Activated gamma-delta T cell treated with Interleukin-2 at 50 U/mL for 16 hours (primary cell): ENCODE measurements at regions not wholly inside any gene's neighbourhood (a gene's known extent, or its start where the extent isn't known, plus 50 kb on each side); places are given as distances from the start of the nearest gene placed in this dataset.
A peak's percentile ranks its signal among the peaks of the same experiment; 100 is the strongest.

Experiments used
- DNase-seq: peaks from one replicate; pipeline ENCODE4 v3.0.0-alpha.2; 2020

- DNase-seq = no peak
These were observed 56.5 kb downstream of the CT47B1 start for GRCh38 chrX:120819126-120819525.

GRCh38 chrX:120813982-120814381 is 61.7 kb downstream of the CT47B1 start:
- no peak for DNase-seq

DNA sequence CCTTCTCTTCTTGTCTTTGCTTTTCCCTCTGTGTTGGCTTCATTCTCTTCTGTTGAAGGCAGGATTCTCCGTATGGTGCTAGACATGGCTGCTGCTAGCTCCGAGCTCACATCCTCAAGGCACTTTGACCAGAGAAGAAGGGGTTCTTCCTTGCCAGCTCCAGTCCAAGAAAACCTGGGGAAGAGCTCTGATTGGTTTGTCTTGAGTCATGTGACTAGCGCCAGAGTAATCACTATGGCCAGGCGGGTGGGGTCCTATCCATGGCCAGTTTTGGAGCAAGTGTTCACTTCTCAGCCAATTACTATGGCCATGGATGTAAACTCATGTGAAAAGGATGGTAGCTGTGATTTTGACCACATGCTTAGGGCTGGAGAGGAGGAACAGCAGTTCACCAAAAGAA is 74.2 kb downstream of the CT47B1 start:
- DNase-seq = no peak

- no peak for DNase-seq
These were observed 78.3 kb downstream of the CT47B1 start for GRCh38 chrX:120797188-120797851.

DNA sequence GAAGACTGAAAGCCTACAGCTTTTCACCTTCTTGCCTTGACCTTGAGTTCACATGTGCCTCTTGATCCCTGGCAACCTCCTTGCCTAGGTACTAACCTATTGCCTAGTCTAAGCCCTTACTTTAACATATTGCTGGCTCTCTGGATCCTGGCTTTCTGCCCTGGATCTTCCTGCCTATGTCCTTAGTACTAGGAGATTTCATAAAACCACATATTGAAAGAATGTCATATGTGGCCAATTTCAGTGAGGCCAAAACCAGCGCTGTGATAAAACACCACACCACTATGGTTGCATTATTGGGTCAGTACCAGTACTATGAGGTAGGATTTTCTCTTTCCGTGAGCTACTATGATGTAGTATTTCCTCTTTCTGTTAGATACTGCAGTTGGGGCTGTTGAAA is 80.4 kb downstream of the CT47B1 start:
- DNase-seq = no peak

DNA sequence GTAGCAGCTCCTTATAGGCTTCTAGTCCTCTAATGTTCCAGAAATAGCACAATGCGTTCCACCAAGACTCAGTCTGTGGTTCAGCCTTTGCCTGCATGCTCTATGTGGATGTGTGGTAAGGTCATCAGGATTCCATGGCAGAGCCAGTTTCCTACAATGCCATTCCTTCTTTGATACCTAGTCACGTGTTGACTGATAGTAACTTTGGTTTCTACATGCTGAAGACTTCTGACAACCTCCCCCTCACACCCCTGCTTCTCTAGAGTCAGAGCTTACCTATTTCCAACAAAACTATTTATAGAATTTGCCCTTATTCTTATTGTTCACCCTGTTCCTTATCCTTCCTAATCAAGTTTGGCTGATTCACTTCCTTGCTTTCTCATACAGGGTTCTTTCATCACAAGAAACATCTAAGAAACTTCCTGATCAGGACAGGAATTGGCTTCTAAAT is 81.1 kb downstream of the CT47B1 start:
- DNase-seq = no peak

- DNase-seq = no peak
These were observed 82.6 kb downstream of the CT47B1 start for GRCh38 chrX:120793098-120793497.

GRCh38 chrX:120791013-120791643 is 84.5 kb downstream of the CT47B1 start:
- DNase-seq = no peak

DNA sequence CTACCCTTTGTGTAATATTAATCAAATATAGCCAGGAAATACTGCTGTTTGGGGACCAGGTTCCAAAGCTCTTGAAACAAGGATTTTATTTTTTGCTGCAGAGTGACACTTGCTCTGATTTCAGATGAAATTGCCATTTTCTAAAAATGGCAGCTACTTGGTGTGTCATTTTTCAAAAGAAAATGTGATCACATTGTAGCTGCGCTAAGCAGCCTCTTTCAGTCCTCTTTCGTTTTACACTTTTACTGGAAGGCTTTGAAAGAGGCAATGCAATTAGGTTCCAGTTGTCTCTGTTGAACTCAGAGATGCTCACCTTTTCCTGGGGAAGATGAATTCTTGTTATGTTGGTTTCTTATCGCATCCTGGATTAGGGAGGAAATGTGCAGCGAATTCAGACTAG is 85.1 kb downstream of the CT47B1 start:
- DNase-seq = no peak

DNA sequence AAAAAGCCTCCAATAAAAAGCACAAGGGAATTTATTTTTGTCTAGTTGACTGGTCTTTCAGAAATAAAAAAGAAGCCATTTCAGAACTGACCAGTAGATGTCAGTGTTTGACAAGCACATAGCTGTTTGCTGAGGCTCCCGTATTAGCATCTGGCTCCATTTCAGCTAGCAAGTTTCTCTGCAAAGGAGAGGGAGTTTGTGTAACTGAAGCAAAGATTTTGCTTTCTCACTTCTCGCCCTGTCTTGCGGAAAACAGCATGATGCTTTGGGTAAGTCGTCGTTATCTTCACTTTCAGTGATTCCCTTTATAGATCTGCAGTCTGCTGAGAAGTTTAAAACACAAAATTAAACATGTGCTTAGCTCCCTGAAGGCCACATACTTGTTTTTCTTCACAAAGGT is 85.5 kb downstream of the CT47B1 start:
- DNase-seq = peak; percentile 5

DNA sequence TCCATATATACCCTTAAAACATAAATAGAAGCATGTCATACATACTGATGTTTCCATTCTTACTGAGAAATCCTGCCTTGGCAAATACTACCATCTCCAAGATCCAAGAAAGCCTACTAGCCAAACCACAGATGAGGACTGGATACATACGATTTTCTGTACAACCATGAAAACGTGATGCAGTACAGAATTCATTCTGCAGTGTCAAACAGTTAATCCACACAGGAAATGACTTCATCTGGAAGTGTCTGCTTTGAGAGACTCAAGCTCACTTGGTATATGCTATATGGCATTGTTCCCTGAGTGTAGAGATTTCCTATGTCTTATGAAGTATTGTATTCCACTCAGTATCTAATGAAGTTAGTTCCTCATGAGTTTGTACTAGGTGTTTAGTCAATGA is 94.3 kb downstream of the CT47B1 start:
- no peak for DNase-seq

DNA sequence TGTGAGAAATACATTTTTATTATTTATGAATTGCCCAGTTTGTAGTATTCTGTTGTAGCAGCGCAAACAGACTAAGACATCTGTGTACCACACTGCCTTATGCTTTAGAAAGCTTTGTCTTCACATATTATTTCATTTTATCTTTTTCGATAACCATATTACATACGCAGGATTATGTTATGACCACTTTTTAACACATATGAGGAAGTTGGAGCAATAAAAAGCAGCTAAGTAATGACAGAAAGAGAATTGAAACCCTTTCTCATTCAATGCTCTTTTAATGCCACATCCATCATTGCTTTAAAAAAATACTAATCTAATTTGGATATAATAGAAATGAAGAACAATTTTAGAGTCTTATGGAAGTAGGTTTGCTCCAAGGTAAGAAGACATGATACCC is 99.7 kb downstream of the CT47B1 start:
- no peak for DNase-seq

DNA sequence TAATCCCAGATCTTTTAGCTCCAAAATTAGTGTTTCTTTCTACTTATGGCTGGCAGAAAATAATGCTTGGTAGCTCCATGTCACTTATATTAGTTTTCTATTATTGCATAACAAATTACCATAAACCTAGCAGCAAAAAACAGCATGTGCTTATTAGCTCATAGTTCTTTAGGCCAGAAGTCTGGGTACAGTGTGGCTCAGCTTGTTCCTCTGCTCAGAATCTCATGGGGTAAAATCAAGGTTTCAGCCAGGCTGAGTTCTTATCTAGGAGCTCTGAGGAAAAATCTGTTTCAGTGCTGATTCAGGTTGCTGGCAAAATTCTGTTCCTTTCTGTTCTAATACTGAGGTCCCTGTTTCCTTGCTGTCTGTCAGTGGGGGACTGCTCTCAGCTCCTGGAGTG is 101.1 kb downstream of the CT47B1 start:
- DNase-seq = no peak

DNA sequence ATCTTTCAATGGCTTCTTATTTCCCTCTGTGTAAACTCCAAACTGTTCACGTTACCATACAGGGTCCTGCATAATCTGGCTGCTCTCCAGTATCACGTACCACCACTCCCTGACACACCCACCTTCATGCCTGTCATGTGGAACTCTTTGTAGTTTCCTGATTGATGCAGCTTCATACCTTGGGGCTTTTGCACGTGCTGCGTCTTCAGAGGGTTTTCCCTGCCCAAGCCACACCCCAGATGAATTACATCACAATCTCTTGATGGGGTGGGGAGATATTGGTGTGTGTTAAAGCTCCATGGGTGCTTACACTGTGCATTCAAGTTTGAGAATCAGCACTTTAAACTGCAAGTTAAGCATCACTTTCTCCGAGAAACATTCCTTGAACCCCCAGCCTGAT is 101.9 kb downstream of the CT47B1 start:
- no peak for DNase-seq

DNA sequence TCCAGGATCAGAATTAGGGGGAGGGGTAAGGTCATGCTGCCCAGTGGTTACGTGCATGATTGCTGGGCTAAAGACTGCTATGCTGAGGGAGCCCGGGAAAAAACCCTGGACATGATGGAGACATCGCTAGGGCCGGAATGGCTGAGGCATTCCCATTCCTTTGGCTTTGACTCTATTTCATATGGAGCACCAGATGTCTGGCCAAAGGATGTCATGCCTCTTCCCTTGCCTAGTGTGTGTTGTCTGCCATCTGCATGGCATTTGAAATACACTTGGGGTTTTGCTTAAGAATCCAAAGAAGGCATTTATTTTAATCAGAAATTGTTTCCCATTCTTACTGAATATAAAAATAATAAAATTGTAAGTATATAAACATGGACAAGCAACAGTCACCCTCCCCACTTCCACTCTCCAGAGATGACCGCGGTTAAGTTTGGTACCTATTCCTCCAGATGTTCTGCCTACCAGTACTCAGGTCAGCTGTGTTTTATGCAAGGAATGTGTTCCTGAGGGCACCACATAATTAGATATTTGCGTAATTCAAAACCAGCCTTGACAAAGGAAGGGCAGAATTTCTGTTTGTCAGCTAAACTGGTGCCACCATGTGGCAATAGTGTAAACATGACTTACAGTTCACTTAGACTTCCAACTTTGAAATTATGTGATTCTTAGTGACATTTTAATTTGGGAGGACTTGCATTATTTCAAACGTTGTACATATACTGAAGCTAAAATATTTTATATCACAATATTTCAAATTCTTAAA is 105.9 kb downstream of the CT47B1 start:
- DNase-seq = no peak

DNA sequence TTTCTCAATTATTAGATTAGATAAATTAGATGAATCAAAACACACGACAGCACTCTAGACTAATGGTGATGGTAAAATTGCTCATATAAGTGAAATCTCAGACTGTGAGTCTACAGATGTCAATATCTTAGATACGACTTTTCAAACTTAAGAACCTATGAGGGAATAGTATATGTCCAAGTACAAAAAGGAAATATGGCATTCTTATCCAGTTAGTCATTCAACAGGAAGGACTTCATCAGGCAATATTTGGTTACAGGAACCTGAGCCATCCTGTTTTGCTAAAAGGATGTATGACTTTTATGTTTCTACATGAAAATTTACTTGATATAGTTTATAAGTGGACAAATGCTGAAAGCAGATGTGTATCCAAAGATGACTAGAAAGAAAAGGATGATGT is 107.0 kb downstream of the CT47B1 start:
- no peak for DNase-seq

DNA sequence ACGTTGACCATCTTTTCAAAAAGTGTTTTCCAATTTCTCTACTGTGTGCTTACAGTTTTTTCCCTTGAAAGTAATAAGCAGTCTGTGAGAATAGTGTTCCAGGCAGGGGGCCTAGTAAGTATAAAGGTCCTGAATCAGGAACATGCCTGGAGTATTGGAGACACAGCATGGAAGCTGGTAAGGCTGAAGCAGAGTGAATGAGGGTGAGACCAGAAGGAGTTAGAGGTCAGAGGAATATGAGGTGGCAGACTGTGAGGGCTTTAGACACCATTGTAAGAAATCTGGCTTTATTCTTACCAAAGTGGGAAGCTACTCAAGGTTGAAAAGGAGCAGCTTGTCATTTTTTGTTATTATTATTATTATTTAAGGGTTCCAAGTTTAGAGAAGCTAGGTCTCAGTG is 107.4 kb downstream of the CT47B1 start:
- DNase-seq = no peak

- DNase-seq = no peak
These were observed 112.4 kb downstream of the CT47B1 start for GRCh38 chrX:120763269-120763668.

DNA sequence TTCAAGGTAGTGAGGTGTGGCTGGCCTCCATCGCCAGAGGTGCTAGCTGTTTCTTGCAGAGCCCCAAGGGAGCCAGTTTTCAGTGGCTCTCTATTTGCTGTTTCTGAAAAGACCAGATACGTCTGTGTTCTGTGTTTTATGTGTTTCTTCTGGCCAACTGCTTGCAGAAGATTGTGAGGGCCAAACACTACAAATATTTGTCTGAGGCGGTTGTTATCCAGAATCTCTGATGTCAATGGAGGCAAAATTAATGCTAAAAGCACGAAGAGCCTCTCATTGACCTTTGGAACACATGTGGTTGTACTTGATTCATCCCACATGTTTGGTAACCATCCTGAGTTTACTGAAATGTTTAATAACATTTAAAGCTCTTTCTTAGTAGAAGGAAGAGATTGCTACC is 113.9 kb downstream of the CT47B1 start:
- no peak for DNase-seq

- no peak for DNase-seq
These were observed 116.0 kb downstream of the CT47B1 start for GRCh38 chrX:120759685-120760084.

GRCh38 chrX:120755066-120755846 is 120.4 kb downstream of the CT47B1 start:
- no peak for DNase-seq

- no peak for DNase-seq
These were observed 122.0 kb downstream of the CT47B1 start for GRCh38 chrX:120753413-120754251.
